ENCODE measurements at regions not wholly inside any gene's neighbourhood (a gene's known extent, or its start where the extent isn't known, plus 50 kb on each side); places are given as distances from the start of the nearest gene placed in this dataset.

GRCh38 chr14:44372807-44373489 is 134.1 kb downstream of the FSCB start:
- no peak for DNase-seq
- no peaks in the 10 kb centered on the region for H3K27me3 ChIP-seq
- no peaks in the 10 kb centered on the region for H3K36me3 ChIP-seq
- peaks cover 0 to 16% (median 0%) of the 10 kb centered on the region in 12 donors for H3K9me3 ChIP-seq
- no peak for ATAC-seq
- no peak overlapping the region for H3K27ac ChIP-seq
- H3K4me3 ChIP-seq: no peak overlapping the region
- 96 to 100% (median 99%) methylated on average over 1 of the region's 1 CpG for WGBS, 4 donors
- TF ChIP-seq POLR2A (IDR thresholded peaks at IDR 0.05): no peak
- no peak for TF ChIP-seq CTCF (IDR thresholded peaks at IDR 0.05)
- intact Hi-C loops (cut with DNase I): no loop called here
- peaks cover 0 to 4% (median 0%) of the 10 kb centered on the region in 12 donors for H3K4me1 ChIP-seq

DNA sequence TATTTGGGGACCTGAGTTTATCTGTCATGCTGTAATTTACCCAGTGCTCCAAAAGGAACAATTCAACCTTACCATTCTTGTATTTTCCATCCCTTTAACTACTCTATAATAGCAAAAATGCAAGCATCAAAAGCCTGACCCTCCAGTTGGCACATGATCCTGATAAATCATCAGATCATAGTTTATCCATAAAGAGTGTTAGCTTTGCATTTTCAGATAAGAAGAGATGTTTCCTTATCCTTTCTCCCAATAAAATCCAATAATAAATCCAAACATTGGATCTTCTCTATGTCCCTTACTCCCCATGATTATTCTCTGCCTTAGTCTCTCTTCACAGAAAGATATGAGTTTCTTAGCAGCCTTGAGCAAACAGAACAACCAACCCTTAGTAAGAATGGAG is 134.9 kb downstream of the FSCB start:
- Histone ChIP-seq H3K36me3 (no peaks in the 10 kb centered on the region), H3K27ac (no peak overlapping the region), H3K4me3 (no peak overlapping the region), H3K9me3 (peaks cover 0 to 16% (median 0%) of the 10 kb centered on the region in 12 donors), H3K4me1 (peaks cover 0 to 4% (median 0%) of the 10 kb centered on the region in 12 donors), H3K27me3 (no peaks in the 10 kb centered on the region)
- no peak for TF ChIP-seq POLR2A (IDR thresholded peaks at IDR 0.05)
- no peak for TF ChIP-seq CTCF (IDR thresholded peaks at IDR 0.05)
- intact Hi-C loops (cut with DNase I): no loop called here
- DNase-seq: no peak
- no peak for ATAC-seq

DNA sequence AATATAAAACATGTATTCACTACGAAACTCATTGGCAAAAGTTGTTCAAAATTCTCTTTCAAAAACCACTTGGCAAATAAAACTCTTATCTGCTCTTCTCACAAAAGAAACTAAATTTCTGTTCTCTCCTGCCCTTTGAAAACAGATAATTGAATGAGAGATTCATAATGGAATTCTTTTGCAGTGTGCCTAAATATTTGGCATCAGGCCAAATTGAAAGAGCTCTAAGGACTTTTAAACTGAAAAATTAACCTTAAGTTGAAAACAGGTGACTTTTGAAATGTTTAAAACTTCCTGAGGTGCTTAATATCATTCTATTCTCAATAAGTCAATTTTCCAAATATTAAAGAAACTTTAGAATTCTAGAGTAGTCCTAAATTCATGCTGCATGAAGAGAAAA is 136.4 kb downstream of the FSCB start:
- H3K4me1 ChIP-seq: peaks cover 0 to 4% (median 0%) of the 10 kb centered on the region in 12 donors
- intact Hi-C loops (cut with DNase I): no loop called here
- H3K27ac ChIP-seq: no peak overlapping the region
- H3K36me3 ChIP-seq: no peaks in the 10 kb centered on the region
- TF ChIP-seq CTCF (IDR thresholded peaks at IDR 0.05) (no peak), POLR2A (IDR thresholded peaks at IDR 0.05) (no peak)
- WGBS, 4 donors: 57 to 74% (median 67%) methylated on average over 1 of the region's 1 CpG
- no peaks in the 10 kb centered on the region for H3K27me3 ChIP-seq
- DNase-seq (no peak), ATAC-seq (no peak)
- no peak overlapping the region for H3K4me3 ChIP-seq
- H3K9me3 ChIP-seq: peaks cover 0 to 11% (median 0%) of the 10 kb centered on the region in 12 donors

DNA sequence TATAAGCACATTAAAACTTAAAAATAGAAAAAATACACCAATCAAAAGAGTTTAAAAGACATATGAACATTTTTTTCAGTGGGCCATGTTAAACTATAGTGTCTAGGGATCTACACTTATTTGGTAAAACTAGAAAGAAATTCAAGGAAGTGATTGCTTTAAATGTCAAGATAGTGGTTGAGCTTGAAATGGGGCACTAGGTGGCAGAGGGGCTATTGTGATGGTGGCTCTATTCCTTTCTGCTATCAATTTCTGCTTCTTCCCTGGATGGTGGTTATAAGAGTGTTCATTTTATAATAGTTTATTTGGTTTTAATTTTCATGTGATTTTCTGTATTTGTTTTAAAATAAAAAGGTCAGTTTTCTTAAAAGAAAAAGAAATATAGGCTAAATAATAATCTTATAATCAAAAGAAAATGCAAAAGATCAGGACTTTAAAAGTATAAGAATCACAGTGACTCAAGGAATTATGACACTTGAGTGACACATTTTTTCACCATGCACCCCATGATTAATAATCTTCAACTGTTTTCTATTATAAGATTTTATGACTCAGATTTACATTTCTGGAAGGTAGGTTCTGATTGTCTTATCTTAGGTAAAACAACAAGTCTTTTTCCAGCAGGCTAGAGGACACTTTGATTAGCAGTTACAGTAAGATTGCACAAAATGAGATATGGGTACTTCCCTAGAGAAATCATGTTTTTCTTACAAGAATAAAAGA is 137.5 kb downstream of the FSCB start:
- Histone ChIP-seq H3K36me3 (no peaks in the 10 kb centered on the region), H3K9me3 (peaks cover 0 to 2% (median 0%) of the 10 kb centered on the region in 12 donors), H3K27ac (no peak overlapping the region), H3K4me1 (peaks cover 0 to 4% (median 0%) of the 10 kb centered on the region in 12 donors), H3K4me3 (no peak overlapping the region), H3K27me3 (no peaks in the 10 kb centered on the region)
- no peak for TF ChIP-seq CTCF (IDR thresholded peaks at IDR 0.05)
- no peak for DNase-seq
- no peak for ATAC-seq
- intact Hi-C loops (cut with DNase I): no loop called here
